GM21786 (cell line): ENCODE measurements at regions not wholly inside any gene's neighbourhood (a gene's known extent, or its start where the extent isn't known, plus 50 kb on each side); places are given as distances from the start of the nearest gene placed in this dataset.
"Not testable (repeated sequence)": the region's sequence is repeated elsewhere in the genome, so short reads cannot be mapped to it uniquely, and the experiment has no call there.

Source experiments
- ATAC-seq: cut with Tn5 transposase; IDR thresholded peaks from one replicate; pipeline ENCODE4 v1.9.1; 2021; ENCODE audit not compliant: unreplicated experiment

GRCh38 chr4:17246656-17247055 is 265.2 kb downstream of the QDPR start:
- no peak for ATAC-seq

- no peak for ATAC-seq
Observed at GRCh38 chr4:17241835-17242234, 270.1 kb downstream of the QDPR start.

- ATAC-seq: no peak
Observed at GRCh38 chr4:17238633-17239032, 273.3 kb downstream of the QDPR start.

- no peak for ATAC-seq
Observed at GRCh38 chr4:17236686-17237085, 275.2 kb downstream of the QDPR start.

- no peak for ATAC-seq
Observed at GRCh38 chr4:17234678-17235077, 277.2 kb downstream of the QDPR start.

GRCh38 chr4:17232566-17233253 is 279.2 kb downstream of the QDPR start:
- no peak for ATAC-seq

GRCh38 chr4:17231880-17232475 is 279.9 kb downstream of the QDPR start:
- not testable (repeated sequence) for ATAC-seq

GRCh38 chr4:17230727-17231126 is 281.2 kb downstream of the QDPR start:
- ATAC-seq: no peak

GRCh38 chr4:17220816-17221215 is 291.1 kb downstream of the QDPR start:
- ATAC-seq: no peak

- ATAC-seq: no peak
Observed at GRCh38 chr4:17218786-17219185, 293.1 kb downstream of the QDPR start.

GRCh38 chr4:17206829-17207801 is 304.8 kb downstream of the QDPR start:
- ATAC-seq: no peak

- ATAC-seq: no peak
Observed at GRCh38 chr4:17204908-17205307, 306.5 kb upstream of the LDB2 start.

GRCh38 chr4:17203797-17204196 is 305.4 kb upstream of the LDB2 start:
- no peak for ATAC-seq

- ATAC-seq: no peak
Observed at GRCh38 chr4:17197070-17197469, 298.6 kb upstream of the LDB2 start.

- ATAC-seq: no peak
Observed at GRCh38 chr4:17195461-17196275, 297.2 kb upstream of the LDB2 start.

- ATAC-seq: no peak
Observed at GRCh38 chr4:17194586-17194985, 296.1 kb upstream of the LDB2 start.

GRCh38 chr4:17189759-17190158 is 291.3 kb upstream of the LDB2 start:
- no peak for ATAC-seq

- no peak for ATAC-seq
Observed at GRCh38 chr4:17189401-17189720, 290.9 kb upstream of the LDB2 start.

GRCh38 chr4:17188547-17189400 is 290.3 kb upstream of the LDB2 start:
- no peak for ATAC-seq

- no peak for ATAC-seq
Observed at GRCh38 chr4:17188125-17188524, 289.7 kb upstream of the LDB2 start.
